HepG2 (cell line): ENCODE measurements at regions not wholly inside any gene's neighbourhood (a gene's known extent, or its start where the extent isn't known, plus 50 kb on each side); places are given as distances from the start of the nearest gene placed in this dataset.

Experiments used
- ATAC-seq: fragments of 200-7000 bp; cut with Tn5 transposase; 3 replicates; pipeline ENCODE4 v1.9.1; 2020; ENCODE audit warnings: mild to moderate bottlenecking, moderate library complexity
- BruUV-seq: library from RNA; stranded (reverse); fragments of 400-500 nt; replicated peaks from 2 replicates; lab custom pipeline; 2021; lab: Mats Ljungman, UMichigan
- CTCF ChIA-PET: fragments of 300-600 bp; formaldehyde crosslinking; extraction: SDS; loops from one replicate; lab custom pipeline; 2021; ENCODE audit warnings: low total read pairs, inconsistent platforms, low intra/inter-chr PET ratio; lab: Yijun Ruan, JAX
- POLR2A ChIA-PET: fragments of 350-600 bp; sonication (Branson Sonifier 250); formaldehyde crosslinking; loops from one replicate; lab custom pipeline; 2020; ENCODE audit warnings: antibody characterized with exemption, inconsistent platforms; lab: Yijun Ruan, JAX
- DNase-seq: peaks from one replicate; pipeline ENCODE4 v3.0.0-alpha.2; 2015; ENCODE audit warnings: low spot score
- FAIRE-seq: peaks from 3 replicates; lab custom pipeline; 2011; peaks lifted over from hg19 to GRCh38; lab: Jason Lieb, UNC
- H2AFZ ChIP-seq: one replicate; pipeline ENCODE4 v1.6.1; 2011; ENCODE audit warnings: low read length, inconsistent platforms
- H3K27ac ChIP-seq: fragments of 300-600 bp; 3 replicates; pipeline ENCODE4 v1.8.0; 2011; ENCODE audit warnings: mixed run types, mild to moderate bottlenecking, mixed read lengths, low read length, inconsistent platforms; ENCODE audit not compliant: insufficient read depth; ENCODE audit errors: extremely low read length
- H3K27me3 ChIP-seq, 2 experiments: fragments of 200-600 bp in 1 of 2; 2 replicates in 1 of 2; 3 replicates in 1 of 2; pipeline versions ENCODE4 v1.6.0 to v1.8.0; 2011; ENCODE audit warnings: low read length in 2 of 2, mild to moderate bottlenecking in 2 of 2, moderate library complexity in 2 of 2, inconsistent platforms in 1 of 2; ENCODE audit not compliant: insufficient read depth in 2 of 2, control insufficient read depth in 1 of 2
- H3K36me3 ChIP-seq, 2 experiments: fragments of 200-600 bp in 1 of 2; replicated peaks in 1 of 2; 2 replicates in 1 of 2; 3 replicates in 1 of 2; pipeline versions ENCODE4 v1.5.1 to v1.8.0; 2011; ENCODE audit warnings: low read length in 2 of 2, inconsistent platforms in 1 of 2; ENCODE audit not compliant: insufficient read depth in 2 of 2, control insufficient read depth in 1 of 2
- H3K4me1 ChIP-seq: 2 replicates; pipeline ENCODE4 v1.5.1; 2012; ENCODE audit warnings: low read length, inconsistent platforms; ENCODE audit not compliant: insufficient read depth
- H3K4me2 ChIP-seq: 2 replicates; pipeline ENCODE4 v1.6.0; 2011; ENCODE audit warnings: low read depth, low read length, inconsistent platforms
- H3K4me3 ChIP-seq, 3 experiments: fragments of 200-600 bp in 1 of 3; sonication (generic), shearing (Covaris generic) in 1 of 3; replicated peaks in 1 of 3; 2 replicates each; pipeline ENCODE4 v1.5.1; 2011 to 2016; ENCODE audit warnings: low read length in 3 of 3, inconsistent platforms in 2 of 3, low read depth in 2 of 3, mild to moderate bottlenecking in 2 of 3, control low read depth in 1 of 3, mixed read lengths in 1 of 3; ENCODE audit not compliant: insufficient read depth in 1 of 3
- H3K79me2 ChIP-seq: one replicate; pipeline ENCODE4 v1.6.1; 2011; ENCODE audit warnings: low read length, inconsistent platforms; ENCODE audit not compliant: insufficient read depth
- H3K9ac ChIP-seq: 2 replicates; pipeline ENCODE4 v1.6.0; 2011; ENCODE audit warnings: mild to moderate bottlenecking, low read depth, low read length, inconsistent platforms; ENCODE audit not compliant: insufficient read depth
- H3K9me3 ChIP-seq: 2 replicates; pipeline ENCODE4 v1.5.1; 2012; ENCODE audit warnings: mild to moderate bottlenecking, low read length
- H4K20me1 ChIP-seq: 2 replicates; pipeline ENCODE4 v1.6.0; 2011; ENCODE audit warnings: inconsistent platforms, mild to moderate bottlenecking, low read length, moderate library complexity; ENCODE audit not compliant: insufficient read depth
- AKAP8 ChIP-seq: sonication (generic); formaldehyde crosslinking; IDR thresholded peaks from 2 replicates; pipeline ENCODE4 v1.5.1; 2020; ENCODE audit warnings: mild to moderate bottlenecking, missing genetic modification reagents
- ASH2L ChIP-seq: fragments of 300-600, 200-600 bp; sonication (generic); IDR thresholded peaks from 2 replicates; pipeline ENCODE4 v1.7.0; 2017; ENCODE audit warnings: low read depth, mild to moderate bottlenecking, moderate library complexity, mixed read lengths, low read length; ENCODE audit not compliant: insufficient read length
- HMG20B ChIP-seq: conservative IDR thresholded peaks from 2 replicates; pipeline ENCODE4 v1.6.1; 2016; ENCODE audit warnings: missing genetic modification reagents, missing compliant biosample characterization
- HOXA9 ChIP-seq: sonication (generic); formaldehyde crosslinking; IDR thresholded peaks from 2 replicates; pipeline ENCODE4 v1.8.1; 2022; ENCODE audit warnings: missing genetic modification reagents, mild to moderate bottlenecking, moderate library complexity, borderline replicate concordance
- MAFF ChIP-seq: IDR thresholded peaks from 2 replicates; pipeline ENCODE4 v1.6.1; 2011; ENCODE audit warnings: low read depth, low read length, improper control_type of control experiment
- MAFK ChIP-seq, 2 experiments: IDR thresholded peaks in 1 of 2; conservative IDR thresholded peaks in 1 of 2; 2 replicates each; pipeline ENCODE4 v1.6.1; 2011; ENCODE audit warnings: improper control_type of control experiment in 2 of 2, low read length in 2 of 2
- MTA1 ChIP-seq: sonication (generic); formaldehyde crosslinking; IDR thresholded peaks from 2 replicates; pipeline ENCODE4 v1.4.0; 2020; ENCODE audit warnings: missing genetic modification reagents, mild to moderate bottlenecking, borderline replicate concordance
- POLR2AphosphoS2 ChIP-seq: IDR thresholded peaks from 2 replicates; pipeline ENCODE4 v1.6.1; 2011; ENCODE audit warnings: low read depth, low read length, improper control_type of control experiment
- RARG ChIP-seq: sonication (generic); formaldehyde crosslinking; IDR thresholded peaks from 2 replicates; pipeline ENCODE4 v1.4.0; 2020; ENCODE audit warnings: low read depth, mild to moderate bottlenecking, missing genetic modification reagents
- SALL2 ChIP-seq: sonication (generic); formaldehyde crosslinking; IDR thresholded peaks from 2 replicates; pipeline ENCODE4 v1.8.1; 2023; ENCODE audit warnings: mild to moderate bottlenecking, missing genetic modification reagents, inconsistent platforms
- SP4 ChIP-seq: sonication (generic); formaldehyde crosslinking; IDR thresholded peaks from 2 replicates; pipeline ENCODE4 v1.8.1; 2023; ENCODE audit warnings: mild to moderate bottlenecking, missing genetic modification reagents
- TRIM24 ChIP-seq: sonication (generic); formaldehyde crosslinking; IDR thresholded peaks from 2 replicates; pipeline ENCODE4 v1.8.0; 2022; ENCODE audit warnings: mild to moderate bottlenecking, missing genetic modification reagents
- XBP1 ChIP-seq: sonication (generic); formaldehyde crosslinking; IDR thresholded peaks from 2 replicates; pipeline ENCODE4 v1.5.0; 2020; ENCODE audit warnings: missing genetic modification reagents
- ZFP37 ChIP-seq: sonication (generic); formaldehyde crosslinking; IDR thresholded peaks from 2 replicates; pipeline ENCODE4 v1.4.0; 2020; ENCODE audit warnings: missing genetic modification reagents, borderline replicate concordance
- ZNF18 ChIP-seq: sonication (generic); formaldehyde crosslinking; IDR thresholded peaks from 2 replicates; pipeline ENCODE4 v1.8.0; 2022; ENCODE audit warnings: mild to moderate bottlenecking, missing genetic modification reagents; ENCODE audit not compliant: insufficient replicate concordance
- ZNF256 ChIP-seq: sonication (generic); formaldehyde crosslinking; conservative IDR thresholded peaks from 2 replicates; pipeline ENCODE4 v1.4.0; 2020; ENCODE audit warnings: missing genetic modification reagents
- ZNF609 ChIP-seq: sonication (generic); formaldehyde crosslinking; IDR thresholded peaks from 2 replicates; pipeline ENCODE4 v1.4.0; 2020; ENCODE audit warnings: mild to moderate bottlenecking, missing genetic modification reagents, borderline replicate concordance
- ZNF790 ChIP-seq: sonication (generic); formaldehyde crosslinking; IDR thresholded peaks from 2 replicates; pipeline ENCODE4 v1.8.0; 2022; ENCODE audit warnings: missing genetic modification reagents, mild to moderate bottlenecking, borderline replicate concordance
- ZSCAN30 ChIP-seq: sonication (generic); formaldehyde crosslinking; IDR thresholded peaks from 2 replicates; pipeline ENCODE4 v1.5.0; 2020; ENCODE audit warnings: mild to moderate bottlenecking, missing genetic modification reagents
- WGBS: methylation state at CpG from one replicate; pipeline ENCODE4 v1.1.6; 2017; ENCODE audit warnings: low lambda C conversion rate; 5-methylcytosine and 5-hydroxymethylcytosine counted together
- in situ Hi-C: cut with HindIII; loops from 2 replicates; pipeline ENCODE4 v1.10.0; 2017; ENCODE audit warnings: low pct_unique_long_range_greater_than_20kb; ENCODE audit not compliant: extremely low pct_ligation_motif_present
- intact Hi-C: fragments of 100-400 bp; cut with micrococcal nuclease; formaldehyde crosslinking; loops from one replicate; pipeline ENCODE4 v1.10.0; 2022; ENCODE audit not compliant: unreplicated experiment

GRCh38 chr7:13792208-13792607, 197.3 kb downstream of the ETV1 start (continued):
- no peak for TF ChIP-seq ZNF256 (CRISPR knock-in tag)
- no peak for TF ChIP-seq AKAP8
- TF ChIP-seq SALL2 (CRISPR knock-in tag): no peak
- no peak for TF ChIP-seq ZNF609
- TF ChIP-seq POLR2AphosphoS2: no peak
- TF ChIP-seq ASH2L: no peak
- TF ChIP-seq TRIM24 (CRISPR knock-in tag): no peak
- no peak for TF ChIP-seq ZNF790 (CRISPR knock-in tag)
- no peak for TF ChIP-seq RARG
- TF ChIP-seq ZFP37 (CRISPR knock-in tag): no peak

- no peak for TF ChIP-seq MTA1 (CRISPR knock-in tag)
- no peak for TF ChIP-seq ZSCAN30
- no peak for TF ChIP-seq HOXA9 (CRISPR knock-in tag)
- TF ChIP-seq SP4 (CRISPR knock-in tag): no peak
- TF ChIP-seq ZNF18: no peak
- TF ChIP-seq HMG20B (CRISPR knock-in tag): no peak
- peak in 1 of 2 experiments; percentile 75; a peak in 2 of 4 replicates for TF ChIP-seq MAFK (conservative IDR thresholded peaks at IDR 0.05 in 1 of 2, IDR thresholded peaks at IDR 0.05 in 1 of 2; ENCODE audit: low read length in 2 of 2)
- TF ChIP-seq XBP1 (CRISPR knock-in tag): no peak
- TF ChIP-seq MAFF: peak; percentile 61
- POLR2A ChIA-PET: no interaction called here
- H4K20me1 ChIP-seq: no peaks in the 10 kb centered on the region
- H3K9ac ChIP-seq: no peak overlapping the region
- CTCF ChIA-PET: no interaction called here
- ATAC-seq: no peak
- no peak overlapping the region for H3K4me3 ChIP-seq
- H3K27me3 ChIP-seq: no peaks in the 10 kb centered on the region
- DNase-seq: no peak
- in situ Hi-C loops (no loop called here), intact Hi-C loops (no loop called here)
- no peak overlapping the region for H3K4me2 ChIP-seq
- H3K36me3 ChIP-seq: no peaks in the 10 kb centered on the region
- peaks cover 80% of the 10 kb centered on the region for H3K9me3 ChIP-seq
- H3K4me1 ChIP-seq: no peaks in the 10 kb centered on the region
- BruUV-seq: no TSS peak
- no peak overlapping the region for H3K27ac ChIP-seq
- FAIRE-seq: no peak
- WGBS: 26% methylated on average over 4 of the region's 4 CpGs
- H3K79me2 ChIP-seq: no peaks in the 10 kb centered on the region
- no peak overlapping the region for H2AFZ ChIP-seq
Measured at GRCh38 chr7:13793926-13794325, 195.5 kb downstream of the ETV1 start.
